DMS79 treated with DMSO at 0.1 percent for 48 hours (cell line): ENCODE measurements at regions not wholly inside any gene's neighbourhood (a gene's known extent, or its start where the extent isn't known, plus 50 kb on each side); places are given as distances from the start of the nearest gene placed in this dataset.

Source experiments
- DNase-seq: peaks from one replicate; lab custom pipeline; 2025; lab: John Stamatoyannopoulos, UW

DNA sequence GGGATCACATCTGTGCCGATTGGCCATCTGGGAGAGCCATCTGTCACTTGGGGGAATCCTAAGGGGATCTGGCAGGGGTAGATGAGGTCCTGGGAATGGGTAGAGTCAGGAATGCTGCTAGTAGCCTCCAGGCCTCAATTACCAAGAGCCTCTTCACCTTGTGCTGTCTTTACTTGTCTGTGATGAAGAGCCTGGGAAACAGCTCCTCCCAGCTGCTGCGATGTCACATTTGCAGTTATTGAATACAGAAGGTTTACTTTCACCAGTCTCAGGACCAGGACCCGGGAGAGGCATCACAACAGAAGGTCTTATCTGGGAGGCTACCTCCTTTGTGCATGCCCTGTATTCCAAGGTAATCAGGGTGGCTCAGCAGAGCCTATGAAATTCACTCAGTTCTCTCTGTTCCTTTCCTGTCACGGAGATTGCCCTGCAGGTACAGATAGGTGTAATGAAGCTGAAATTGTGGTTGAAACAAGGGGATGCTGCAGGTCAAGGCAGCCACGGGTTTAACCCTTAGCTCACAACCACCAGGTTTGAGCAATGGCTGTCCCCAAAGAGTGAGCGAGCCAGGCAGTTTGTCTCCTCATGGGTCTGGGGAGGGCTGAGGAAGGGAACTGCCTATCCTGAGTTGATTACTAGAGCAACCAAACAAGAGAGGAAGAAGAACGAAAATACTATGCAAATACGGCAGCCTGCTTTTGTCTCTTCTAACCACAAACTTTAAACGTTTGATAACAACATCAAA lies 298.9 kb upstream of the RORA start:
- DNase-seq, result no peak

DNA sequence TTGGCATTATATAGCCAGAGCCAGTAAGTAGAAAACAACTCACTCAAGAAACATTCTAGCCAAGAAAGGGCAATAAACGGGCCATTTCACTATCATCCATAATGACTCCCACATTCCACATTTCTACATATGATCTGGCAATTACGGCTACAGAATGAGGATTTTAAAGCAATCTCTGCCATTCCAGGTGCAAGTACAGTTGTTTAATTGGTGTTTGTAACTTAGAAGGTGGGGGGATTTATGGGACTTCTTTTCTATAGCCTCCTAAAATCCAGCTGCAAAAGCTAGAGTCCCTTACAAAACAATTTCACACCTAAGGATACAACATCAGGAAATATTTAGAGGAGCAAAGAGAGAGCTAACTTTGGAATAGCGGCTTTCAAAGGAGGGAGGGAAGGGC lies 295.4 kb upstream of the RORA start:
- no peak for DNase-seq

DNA sequence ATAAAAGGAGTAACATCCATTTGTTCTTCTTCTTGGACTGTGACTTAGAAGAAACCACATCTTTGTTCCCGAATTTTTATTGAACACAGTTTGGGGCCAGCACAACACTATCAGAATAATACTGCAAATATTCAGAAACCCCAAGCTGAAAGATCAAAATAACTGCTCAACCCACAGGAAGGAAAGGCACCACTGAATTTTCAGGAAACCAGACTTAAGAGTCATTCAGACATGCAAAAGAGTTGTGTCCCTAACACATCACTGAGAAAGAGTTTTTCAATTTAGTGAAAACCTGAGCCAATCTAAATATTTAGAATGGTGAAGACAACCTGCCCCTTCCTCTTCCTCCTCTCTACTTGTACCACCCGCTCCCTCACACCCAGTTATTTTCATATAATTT lies 295.0 kb upstream of the RORA start:
- no peak for DNase-seq

DNA sequence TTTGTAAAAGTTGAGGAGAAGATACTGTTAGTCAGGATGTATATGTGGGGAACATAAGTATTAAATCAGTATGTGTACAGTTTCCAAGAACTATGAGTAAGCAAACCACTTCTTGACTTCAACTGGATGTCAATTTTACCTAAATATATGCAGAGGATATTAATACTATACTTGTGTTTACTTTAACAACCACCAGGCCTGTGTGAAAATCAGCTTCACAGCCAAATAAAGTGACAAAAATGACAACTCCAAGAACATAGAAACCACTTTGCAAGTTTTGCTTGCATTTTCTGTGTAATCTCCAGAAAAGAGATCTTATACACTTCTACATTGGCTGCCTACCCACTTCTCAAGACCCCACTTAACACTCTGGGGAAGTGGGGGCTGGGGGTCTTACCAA lies 293.3 kb upstream of the RORA start:
- no peak for DNase-seq

DNA sequence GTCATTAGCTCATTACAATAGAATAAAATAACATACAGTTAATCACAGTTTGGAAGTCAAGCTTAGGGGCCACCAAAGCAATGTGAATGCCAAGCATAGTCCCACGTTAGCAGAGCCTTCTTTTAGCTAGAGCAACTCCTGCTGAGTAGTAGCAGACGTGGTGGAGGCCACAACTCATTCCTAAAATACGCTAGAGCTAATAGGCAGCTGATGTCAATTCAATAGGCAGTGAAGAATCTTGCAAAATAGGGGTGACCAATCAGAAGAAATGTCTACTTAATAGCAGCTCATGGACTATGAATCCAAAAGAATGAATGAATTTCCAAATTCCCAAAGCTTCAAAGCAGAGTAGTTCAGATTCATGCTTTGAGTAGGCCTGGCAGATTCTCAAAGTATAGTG lies 292.9 kb upstream of the RORA start:
- no peak for DNase-seq

DNA sequence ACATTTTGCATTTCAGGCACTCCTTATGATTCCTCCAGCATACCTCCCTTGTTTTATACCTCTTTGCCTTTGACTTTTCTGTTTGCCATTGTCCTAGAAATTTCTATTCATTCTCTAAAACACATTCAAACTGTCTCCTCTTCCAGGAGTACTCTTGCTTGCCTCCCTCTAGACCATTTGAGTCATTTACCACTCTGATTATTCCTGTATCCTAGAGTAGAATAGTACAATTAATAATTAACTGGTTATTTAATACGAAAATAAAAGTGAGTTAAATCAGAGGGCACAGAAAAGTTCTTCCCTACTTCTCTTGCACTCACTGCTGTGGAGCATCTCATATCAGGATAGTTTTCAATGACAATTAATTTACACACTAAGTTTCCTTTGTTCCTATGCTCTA lies 290.2 kb upstream of the RORA start:
- DNase-seq, result no peak

DNA sequence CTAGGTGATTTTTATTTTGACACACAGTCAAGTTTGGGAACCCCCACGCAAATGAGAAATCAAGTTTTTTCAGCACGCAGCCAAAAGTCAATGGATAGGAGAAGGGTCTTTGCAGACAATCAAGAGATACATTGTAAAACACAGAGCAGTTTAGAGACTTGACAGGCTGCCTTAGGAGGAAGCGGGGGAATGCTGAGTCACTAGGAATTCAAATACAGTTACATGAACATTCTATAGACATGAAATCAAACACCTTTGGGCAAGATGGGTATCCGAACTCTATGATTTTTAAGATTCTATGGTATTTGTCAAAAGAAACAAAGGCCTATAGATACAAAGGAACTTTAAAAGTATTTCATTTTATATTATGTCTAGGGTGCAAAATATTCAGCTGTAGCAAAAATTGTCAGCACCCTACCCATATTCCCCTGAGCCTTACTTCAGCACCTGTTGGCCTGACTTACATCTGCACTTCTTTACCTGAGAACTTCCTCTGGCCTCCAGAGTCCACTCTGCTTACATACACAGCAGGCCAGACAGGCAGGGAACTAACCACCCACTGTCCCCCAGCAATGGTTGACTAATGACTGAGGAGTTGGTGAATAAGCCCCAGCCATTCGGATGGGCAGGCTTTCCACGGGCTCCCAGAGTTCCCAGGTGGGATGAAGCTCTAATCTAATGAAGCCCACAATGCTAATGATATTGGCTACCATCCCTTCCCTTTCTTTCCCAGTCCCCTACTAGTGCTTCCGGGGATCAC lies 289.3 kb upstream of the RORA start:
- DNase-seq, result no peak

DNA sequence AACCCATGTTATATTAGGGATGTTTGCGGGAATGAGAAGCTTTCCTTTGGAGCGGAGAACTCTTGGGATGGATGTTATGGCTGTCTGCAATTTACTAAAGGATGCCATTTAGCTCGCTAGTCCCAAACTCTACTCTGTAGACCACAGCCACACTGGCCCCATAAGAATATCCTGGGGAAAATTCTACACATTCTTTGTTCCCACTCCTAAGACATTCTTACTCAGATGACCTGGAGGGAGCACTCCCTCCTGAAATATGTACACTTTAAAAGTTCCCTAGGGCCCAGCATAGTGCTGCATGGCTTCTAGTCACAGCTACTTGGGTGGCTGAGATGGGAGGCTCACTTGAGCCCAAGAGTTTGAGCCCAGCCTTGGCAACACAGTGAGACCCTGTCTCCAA lies 288.7 kb upstream of the RORA start:
- no peak for DNase-seq

DNA sequence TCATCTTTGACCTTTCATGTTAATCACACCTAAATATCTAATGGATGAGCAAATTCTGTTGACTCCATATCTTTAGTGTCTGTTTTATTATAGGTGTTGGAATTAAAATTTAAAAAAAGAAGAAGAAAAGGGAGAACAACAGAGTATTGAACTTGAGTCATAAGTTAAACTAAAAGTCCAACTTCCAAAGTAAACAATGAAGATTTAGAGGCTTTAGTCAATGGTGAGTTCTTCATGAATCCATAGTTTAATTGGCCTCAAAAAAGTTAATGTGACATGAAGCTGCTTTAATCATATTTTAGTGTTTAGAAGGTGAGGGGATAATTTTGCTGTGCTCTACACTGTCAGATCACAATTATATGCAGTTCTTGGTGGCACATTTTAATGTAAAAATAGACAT lies 288.2 kb upstream of the RORA start:
- no peak for DNase-seq

DNA sequence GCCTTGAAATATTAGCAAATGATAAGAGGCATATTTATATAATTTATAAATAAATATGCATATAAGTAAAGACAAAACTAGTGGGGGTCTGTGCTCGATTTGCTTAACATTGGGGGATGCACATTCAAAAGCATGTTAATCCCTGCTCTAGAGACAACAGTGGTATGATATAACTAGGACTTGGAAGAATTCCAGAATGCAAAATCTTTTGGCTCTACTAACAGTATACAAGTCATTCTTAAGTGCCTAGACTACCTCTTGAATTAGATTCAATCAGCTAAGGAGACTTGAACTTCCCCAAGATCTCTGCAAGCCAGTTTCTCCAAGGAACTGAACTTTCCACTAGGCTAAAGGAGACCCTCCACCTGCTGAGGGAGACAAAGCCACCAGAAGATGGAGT lies 282.7 kb upstream of the RORA start:
- DNase-seq, result peak; percentile 50

DNA sequence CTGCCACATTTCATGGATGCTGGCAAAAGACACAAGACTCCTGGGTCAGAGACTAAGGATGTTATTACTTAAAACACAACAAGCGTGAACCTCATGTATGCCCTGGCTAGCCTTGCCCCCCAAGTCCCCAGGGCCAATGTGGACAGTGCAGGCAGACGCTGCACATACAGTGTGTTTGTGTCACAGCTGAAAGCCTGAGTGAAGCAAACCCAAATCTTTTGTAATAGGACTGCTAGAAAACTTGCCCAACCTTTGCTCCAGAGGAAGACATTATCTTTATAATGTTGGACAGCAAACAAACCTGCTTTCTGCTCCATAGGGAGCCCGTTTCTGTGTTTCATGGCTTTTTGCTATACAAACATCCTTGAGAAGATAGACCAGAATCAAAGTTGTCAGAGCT lies 282.0 kb upstream of the RORA start:
- DNase-seq, result no peak

DNA sequence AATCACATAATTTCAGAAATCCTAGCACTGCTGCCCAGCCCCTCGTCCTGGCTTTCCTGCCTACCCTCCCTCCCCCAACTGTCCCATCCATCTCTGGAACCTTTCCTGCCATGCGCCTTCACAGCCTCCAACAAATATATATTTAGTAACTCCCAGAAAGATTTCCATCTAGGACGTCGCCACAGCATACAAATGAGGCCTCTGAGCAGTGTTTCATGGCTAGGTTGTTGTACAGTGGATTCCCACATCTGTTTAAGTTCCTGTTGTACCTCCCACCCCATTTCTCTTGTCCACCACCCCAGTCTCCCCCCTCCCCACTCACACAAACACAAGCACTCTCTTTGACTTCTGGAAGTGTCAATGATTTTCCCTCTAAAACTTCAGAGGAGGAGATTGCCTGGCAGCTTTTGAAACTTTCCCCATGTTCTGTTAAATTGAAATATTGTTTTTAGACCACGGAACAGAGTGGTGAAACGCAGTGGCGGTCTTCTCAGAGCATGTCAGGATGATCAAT lies 280.3 kb upstream of the RORA start:
- DNase-seq, result no peak

DNA sequence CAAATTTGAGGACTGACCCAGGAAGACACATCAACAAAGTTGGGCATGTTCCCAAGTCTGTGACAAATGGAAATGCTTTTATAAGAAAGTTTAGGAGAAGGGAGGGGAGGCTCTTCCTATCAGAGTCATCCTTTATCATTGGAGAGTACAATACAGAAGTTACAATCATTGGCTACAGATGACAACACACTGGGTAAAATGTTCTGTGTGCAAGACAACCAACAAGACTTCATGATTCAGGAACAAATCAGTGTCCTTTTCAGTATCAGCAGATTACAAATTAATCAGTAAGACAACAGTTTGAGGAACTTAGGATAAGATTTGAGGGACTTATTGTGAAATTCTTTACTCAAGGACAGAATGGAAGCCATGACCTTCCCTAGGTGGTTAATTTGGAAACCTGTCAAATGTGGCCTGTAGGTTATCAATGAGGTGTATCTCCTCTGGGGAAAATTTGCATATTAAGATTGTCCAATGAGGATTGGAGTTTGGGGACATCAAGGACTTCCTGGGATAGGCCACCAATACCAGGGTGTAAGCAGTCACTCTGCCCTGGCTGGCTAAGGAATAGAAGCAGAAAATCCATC lies 274.4 kb upstream of the RORA start:
- DNase-seq, result no peak

DNA sequence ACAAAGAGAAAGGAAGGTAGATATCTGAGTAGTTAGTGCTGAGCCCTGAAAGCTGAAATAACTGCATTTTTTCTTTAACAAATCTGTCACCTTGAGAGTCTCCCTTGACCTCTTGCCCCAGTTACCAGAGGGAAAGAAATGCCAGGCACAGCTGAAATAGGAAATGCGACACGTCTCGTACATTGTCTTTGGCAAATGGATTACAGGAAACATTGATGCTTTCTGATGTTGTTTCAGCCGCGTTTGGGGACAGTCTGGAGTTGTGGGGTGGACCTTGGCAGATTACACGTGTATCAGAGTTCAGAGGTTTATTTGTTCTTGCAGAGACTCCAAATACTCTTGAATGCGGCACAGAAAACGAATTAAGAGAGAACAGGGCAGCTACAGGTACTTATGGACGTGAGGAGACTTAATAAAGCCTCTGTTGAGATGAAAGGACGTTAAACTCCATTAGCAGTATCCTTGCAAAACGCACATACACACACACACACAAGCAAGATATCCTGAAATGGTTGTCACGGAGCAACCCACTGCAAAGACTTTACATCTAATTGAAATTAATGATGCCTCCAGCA lies 272.8 kb upstream of the RORA start:
- DNase-seq, result no peak

DNA sequence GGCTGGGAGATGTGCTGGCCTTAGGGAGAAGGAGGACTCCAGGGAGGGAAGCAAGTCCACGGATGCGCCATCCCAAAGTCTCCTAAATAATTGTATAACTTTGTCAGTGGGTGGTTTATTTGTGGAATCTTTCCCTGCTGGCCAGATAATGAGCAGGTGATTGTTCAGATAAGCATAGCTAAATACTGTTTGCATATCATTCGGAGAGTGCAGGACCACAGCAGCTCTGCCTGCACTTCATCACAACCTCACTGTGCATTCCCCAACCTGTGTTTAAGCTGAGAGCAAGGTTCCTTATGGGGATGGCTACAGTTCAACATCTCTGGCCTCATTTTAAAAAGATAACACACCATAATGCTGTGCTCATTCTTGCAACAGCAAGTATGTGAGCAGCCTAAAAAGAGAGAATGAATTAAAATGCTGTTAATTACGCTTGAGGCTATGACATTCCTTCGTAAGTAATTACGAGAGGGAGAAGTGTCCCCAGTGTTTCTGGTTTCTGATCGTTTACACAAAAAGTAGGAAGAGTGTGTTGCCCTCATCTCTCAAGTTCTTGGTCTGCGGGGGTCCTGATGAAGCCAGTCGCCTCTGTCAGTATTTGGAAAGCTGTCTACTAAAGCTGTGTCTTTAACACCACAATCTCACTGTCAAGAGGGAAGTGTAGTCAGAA lies 272.0 kb upstream of the RORA start:
- DNase-seq, result no peak

DNA sequence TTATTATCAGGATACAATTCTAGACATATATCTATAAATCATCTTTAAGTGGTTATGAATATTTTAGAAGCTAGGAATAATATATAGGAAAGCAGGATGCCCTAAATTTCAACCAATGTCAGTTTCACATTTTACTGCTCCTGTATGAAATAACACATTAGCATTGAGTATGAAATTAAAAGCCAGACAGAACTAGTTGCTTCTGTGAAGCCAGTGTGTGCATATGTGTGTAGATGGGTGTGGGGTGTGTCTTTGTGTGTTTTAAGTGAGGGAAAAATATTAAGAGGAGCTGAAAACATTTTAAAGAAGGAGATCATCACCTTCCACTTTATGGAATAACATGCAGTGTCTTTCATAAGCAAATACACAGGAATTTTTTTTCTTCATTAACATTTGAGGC lies 271.4 kb upstream of the RORA start:
- no peak for DNase-seq

DNA sequence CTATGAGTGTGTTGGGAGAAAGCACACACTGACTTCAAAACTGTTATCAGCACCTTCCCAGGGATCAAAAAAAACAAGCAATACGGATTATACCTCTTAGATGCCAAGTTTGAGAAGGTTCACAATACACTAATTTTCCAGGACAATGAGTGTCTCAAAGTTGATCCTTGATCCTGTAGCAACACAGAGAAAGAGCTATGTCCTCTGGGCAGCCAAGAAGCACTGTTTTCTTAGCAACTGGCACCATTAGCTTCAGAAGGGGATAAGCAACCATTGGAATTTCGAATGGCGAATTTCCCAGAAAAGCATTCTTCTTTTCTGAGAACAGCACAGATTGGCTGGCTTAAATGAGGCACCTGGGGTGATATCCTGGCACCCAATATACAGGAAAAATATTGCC lies 270.3 kb upstream of the RORA start:
- no peak for DNase-seq

DNA sequence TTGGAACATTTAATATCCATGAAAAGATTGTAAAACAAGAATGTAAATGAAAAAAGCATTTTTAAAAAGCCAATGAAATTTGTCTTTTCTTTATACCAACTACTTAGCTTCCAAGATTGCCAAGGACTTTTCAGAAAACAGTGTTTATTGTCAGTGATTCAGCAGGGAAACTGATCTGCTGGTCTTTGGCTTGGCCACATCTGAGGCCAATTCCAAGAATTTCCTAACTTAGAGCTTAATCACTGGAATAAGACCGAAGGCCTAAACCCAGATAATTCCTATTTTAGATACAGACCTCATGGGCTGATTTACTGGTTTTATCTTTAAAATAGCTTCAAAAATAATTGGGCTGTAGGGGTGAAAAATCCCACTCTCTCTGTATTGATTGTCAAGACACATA lies 260.5 kb upstream of the RORA start:
- DNase-seq, result no peak

DNA sequence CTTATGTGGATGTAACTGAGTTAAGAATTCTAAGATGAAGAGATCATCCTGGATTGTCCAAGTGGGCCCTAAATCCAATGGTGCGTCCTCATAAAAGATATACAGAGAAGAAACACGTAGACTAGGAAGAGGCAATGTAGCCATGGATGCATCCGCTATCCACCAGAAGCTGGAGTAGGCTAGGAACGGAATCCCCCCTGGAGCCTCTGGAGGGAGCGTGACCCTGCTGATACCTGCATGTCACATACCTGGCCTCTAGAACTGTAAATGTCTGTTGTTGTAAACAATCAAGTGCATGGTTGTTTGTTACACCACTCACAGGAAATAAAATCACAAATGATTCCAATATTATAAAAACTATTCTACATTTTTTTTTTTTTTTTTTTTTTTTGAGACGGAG lies 254.5 kb upstream of the RORA start:
- DNase-seq, result no peak

DNA sequence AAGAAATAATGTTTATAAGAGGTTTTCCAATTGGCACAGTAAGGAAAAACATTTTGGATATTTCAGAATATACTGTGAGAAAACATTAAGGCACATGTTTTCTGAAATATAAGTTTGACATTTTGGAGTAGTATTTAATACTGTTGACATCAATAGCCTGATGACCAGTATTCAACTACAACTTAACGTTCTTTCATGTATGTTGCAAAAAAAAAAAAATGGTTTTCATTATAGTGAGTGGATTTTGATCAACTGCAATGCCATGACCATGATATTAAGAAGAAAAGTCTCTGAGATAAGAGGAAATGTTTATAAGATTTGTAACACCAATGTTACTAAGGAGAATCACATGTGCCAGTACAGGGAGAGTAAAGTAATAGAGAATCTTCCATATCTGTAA lies 252.8 kb upstream of the RORA start:
- DNase-seq, result no peak

DNA sequence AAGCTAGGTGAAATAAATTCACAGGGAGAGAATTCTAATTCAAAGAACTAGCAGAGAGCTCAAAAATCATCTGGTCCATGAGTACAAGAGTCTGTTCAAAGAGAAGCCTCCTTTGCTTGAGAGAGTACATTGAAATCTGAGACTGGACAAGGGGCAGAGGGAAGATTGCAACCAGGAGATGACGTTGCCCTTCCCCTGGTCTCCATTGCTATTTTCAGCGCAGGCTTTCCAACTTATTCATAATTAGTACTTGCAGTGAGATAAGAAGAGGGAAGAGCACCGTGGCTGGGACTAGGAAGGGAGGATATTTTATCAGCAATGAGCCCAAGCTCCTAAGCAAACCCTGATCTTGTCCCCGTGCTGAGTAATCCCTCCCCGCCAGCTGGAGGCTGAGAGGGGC lies 251.8 kb upstream of the RORA start:
- no peak for DNase-seq

DNA sequence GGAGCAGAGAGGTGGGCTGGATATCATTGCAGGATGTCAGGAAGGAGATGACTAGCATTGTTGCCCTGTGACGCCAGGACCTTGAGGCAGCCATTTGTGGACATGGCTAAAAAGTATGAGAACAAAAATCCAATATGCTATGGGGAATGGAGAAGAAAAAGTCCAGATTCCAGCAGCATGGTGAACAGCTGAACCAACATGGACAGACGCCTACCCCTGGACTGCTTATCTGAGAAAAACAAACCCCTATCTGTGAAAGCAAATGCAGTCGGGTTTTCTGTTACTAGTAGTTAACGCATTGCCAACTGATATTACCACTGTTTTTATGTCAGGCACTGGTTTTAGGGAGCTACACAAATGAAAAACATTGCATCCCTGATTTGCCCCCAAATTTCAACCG lies 251.2 kb upstream of the RORA start:
- no peak for DNase-seq
